Tibial nerve (tissue), 4 donors: ENCODE measurements at regions not wholly inside any gene's neighbourhood (a gene's known extent, or its start where the extent isn't known, plus 50 kb on each side); places are given as distances from the start of the nearest gene placed in this dataset.

ENCODE experiments used
- CTCF ChIP-seq, 5 experiments: fragments of 200-600 bp in 3 of 5; fragments of 450-650 bp in 2 of 5; sonication (generic) in 3 of 5; IDR thresholded peaks; one replicate each; pipeline ENCODE4 v1.5.1; 2016 to 2019; ENCODE audit warnings: antibody characterized with exemption in 5 of 5, mild to moderate bottlenecking in 3 of 5, moderate library complexity in 2 of 5
- EP300 ChIP-seq, 2 donors: sonication (generic); formaldehyde crosslinking; IDR thresholded peaks; one replicate each; pipeline ENCODE4 v1.6.1; 2017; ENCODE audit warnings: antibody characterized with exemption in 2 of 2, mild to moderate bottlenecking in 1 of 2
- POLR2A ChIP-seq, 2 donors: fragments of 450-650 bp; IDR thresholded peaks; one replicate each; pipeline ENCODE4 v1.6.1; 2017; ENCODE audit warnings: antibody characterized with exemption in 2 of 2, mild to moderate bottlenecking in 2 of 2, moderate library complexity in 2 of 2

GRCh38 chrX:102849396-102849795 lies 87.7 kb upstream of the RAB40AL start:
- no peak for TF ChIP-seq CTCF (IDR thresholded peaks at IDR 0.05)
- no peak for TF ChIP-seq POLR2A (IDR thresholded peaks at IDR 0.05)
- no peak for TF ChIP-seq EP300 (IDR thresholded peaks at IDR 0.05)
